ENCODE measurements at regions not wholly inside any gene's neighbourhood (a gene's known extent, or its start where the extent isn't known, plus 50 kb on each side); places are given as distances from the start of the nearest gene placed in this dataset.

GRCh38 chr5:111834926-111835599 is 78.1 kb upstream of the NREP start:
- no peak overlapping the region for H3K27ac Mint-ChIP-seq (ENCODE audit: unreplicated experiment)
- no peaks in the 10 kb centered on the region for H3K9me3 Mint-ChIP-seq (ENCODE audit: unreplicated experiment)
- H3K9ac ChIP-seq (ENCODE audit: low read length), result no peak overlapping the region
- H3K4me2 ChIP-seq (ENCODE audit: low read length), result no peak overlapping the region
- H3K9me3 ChIP-seq (ENCODE audit: insufficient read depth, low read depth, low read length), result no peaks in the 10 kb centered on the region
- H3K79me2 ChIP-seq (ENCODE audit: insufficient read depth, low read length), result no peaks in the 10 kb centered on the region
- no peaks in the 10 kb centered on the region for H4K20me1 ChIP-seq (ENCODE audit: insufficient read depth, low read length)
- no peak overlapping the region for H2AFZ ChIP-seq (ENCODE audit: low read depth, low read length)
- no peaks in the 10 kb centered on the region for H3K27me3 Mint-ChIP-seq (ENCODE audit: low read depth, unreplicated experiment)
- TF ChIP-seq EZH2 (IDR thresholded peaks at IDR 0.05; ENCODE audit: insufficient read depth, low read length), result no peak
- TF ChIP-seq, protein P1, sequence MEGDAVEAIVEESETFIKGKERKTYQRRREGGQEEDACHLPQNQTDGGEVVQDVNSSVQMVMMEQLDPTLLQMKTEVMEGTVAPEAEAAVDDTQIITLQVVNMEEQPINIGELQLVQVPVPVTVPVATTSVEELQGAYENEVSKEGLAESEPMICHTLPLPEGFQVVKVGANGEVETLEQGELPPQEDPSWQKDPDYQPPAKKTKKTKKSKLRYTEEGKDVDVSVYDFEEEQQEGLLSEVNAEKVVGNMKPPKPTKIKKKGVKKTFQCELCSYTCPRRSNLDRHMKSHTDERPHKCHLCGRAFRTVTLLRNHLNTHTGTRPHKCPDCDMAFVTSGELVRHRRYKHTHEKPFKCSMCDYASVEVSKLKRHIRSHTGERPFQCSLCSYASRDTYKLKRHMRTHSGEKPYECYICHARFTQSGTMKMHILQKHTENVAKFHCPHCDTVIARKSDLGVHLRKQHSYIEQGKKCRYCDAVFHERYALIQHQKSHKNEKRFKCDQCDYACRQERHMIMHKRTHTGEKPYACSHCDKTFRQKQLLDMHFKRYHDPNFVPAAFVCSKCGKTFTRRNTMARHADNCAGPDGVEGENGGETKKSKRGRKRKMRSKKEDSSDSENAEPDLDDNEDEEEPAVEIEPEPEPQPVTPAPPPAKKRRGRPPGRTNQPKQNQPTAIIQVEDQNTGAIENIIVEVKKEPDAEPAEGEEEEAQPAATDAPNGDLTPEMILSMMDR (IDR thresholded peaks at IDR 0.05; ENCODE audit: insufficient read depth, low read depth, low read length), result no peak
- no peaks in the 10 kb centered on the region for H3K36me3 ChIP-seq (ENCODE audit: insufficient read depth, low read length)
- no peak overlapping the region for H3K27ac ChIP-seq (ENCODE audit: low read depth, low read length)
- DNase-seq (ENCODE audit: low read depth) (peak; percentile 71), FAIRE-seq (no peak)
- H3K27me3 ChIP-seq (ENCODE audit: insufficient read depth, low read length), result no peaks in the 10 kb centered on the region
- peaks cover 12% of the 10 kb centered on the region for H3K4me1 Mint-ChIP-seq (ENCODE audit: low read depth, unreplicated experiment)
- no peaks in the 10 kb centered on the region for H3K36me3 Mint-ChIP-seq (ENCODE audit: low read depth, unreplicated experiment)
- peaks cover 7% of the 10 kb centered on the region for H3K4me1 ChIP-seq (ENCODE audit: insufficient read depth, low read length)
- no peak overlapping the region for H3K4me3 ChIP-seq (ENCODE audit: insufficient read depth, low read depth, low read length)
- no peak overlapping the region for H3K4me3 Mint-ChIP-seq (ENCODE audit: unreplicated experiment)

GRCh38 chr5:111830333-111830732 is 73.3 kb upstream of the NREP start:
- H3K36me3 ChIP-seq (ENCODE audit: insufficient read depth, low read length), result no peaks in the 10 kb centered on the region
- TF ChIP-seq, protein P1 (IDR thresholded peaks at IDR 0.05; ENCODE audit: insufficient read depth, low read depth, low read length), result no peak
- TF ChIP-seq EZH2 (IDR thresholded peaks at IDR 0.05; ENCODE audit: insufficient read depth, low read length), result no peak
- no peaks in the 10 kb centered on the region for H3K9me3 ChIP-seq (ENCODE audit: insufficient read depth, low read depth, low read length)
- peak overlapping the region; percentile 95 for H3K27ac ChIP-seq (ENCODE audit: low read depth, low read length)
- H3K9ac ChIP-seq (ENCODE audit: low read length), result peak overlapping the region; percentile 81
- DNase-seq (ENCODE audit: low read depth) (peak; percentile 84), FAIRE-seq (peak; percentile 95)
- no peaks in the 10 kb centered on the region for H4K20me1 ChIP-seq (ENCODE audit: insufficient read depth, low read length)
- H3K79me2 ChIP-seq (ENCODE audit: insufficient read depth, low read length), result no peaks in the 10 kb centered on the region
- H3K4me3 ChIP-seq (ENCODE audit: insufficient read depth, low read depth, low read length), result no peak overlapping the region
- Mint-ChIP-seq H3K9me3 (ENCODE audit: unreplicated experiment) (no peaks in the 10 kb centered on the region), H3K27me3 (ENCODE audit: low read depth, unreplicated experiment) (no peaks in the 10 kb centered on the region), H3K27ac (ENCODE audit: unreplicated experiment) (peak overlapping the region; percentile 92), H3K4me3 (ENCODE audit: unreplicated experiment) (no peak overlapping the region), H3K36me3 (ENCODE audit: low read depth, unreplicated experiment) (no peaks in the 10 kb centered on the region), H3K4me1 (ENCODE audit: low read depth, unreplicated experiment) (peaks cover 19% of the 10 kb centered on the region)
- peaks cover 16% of the 10 kb centered on the region for H3K4me1 ChIP-seq (ENCODE audit: insufficient read depth, low read length)
- H2AFZ ChIP-seq (ENCODE audit: low read depth, low read length), result no peak overlapping the region
- no peaks in the 10 kb centered on the region for H3K27me3 ChIP-seq (ENCODE audit: insufficient read depth, low read length)
- peak overlapping the region; percentile 64 for H3K4me2 ChIP-seq (ENCODE audit: low read length)

DNA sequence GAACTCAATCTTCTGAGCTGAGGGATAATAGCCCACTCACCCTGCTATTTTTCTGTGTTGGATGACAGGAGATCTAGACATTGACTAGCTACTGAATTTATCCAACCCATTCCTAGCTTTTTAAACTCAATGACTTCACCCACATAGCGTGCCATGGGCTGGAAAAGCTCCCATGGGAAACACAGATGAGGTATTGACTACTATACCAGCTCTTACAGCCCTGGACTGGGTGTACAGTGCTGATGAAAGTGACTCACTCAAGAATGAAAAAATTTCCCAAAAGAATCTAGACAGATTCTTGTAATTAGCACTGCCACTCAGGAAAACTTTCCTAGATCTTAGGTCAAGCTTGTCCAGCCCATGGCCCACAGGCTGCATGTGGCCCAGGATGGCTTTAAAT is 72.7 kb upstream of the NREP start:
- Histone ChIP-seq H3K79me2 (ENCODE audit: insufficient read depth, low read length) (no peaks in the 10 kb centered on the region), H3K36me3 (ENCODE audit: insufficient read depth, low read length) (no peaks in the 10 kb centered on the region), H3K9me3 (ENCODE audit: insufficient read depth, low read depth, low read length) (no peaks in the 10 kb centered on the region), H4K20me1 (ENCODE audit: insufficient read depth, low read length) (no peaks in the 10 kb centered on the region), H3K4me3 (ENCODE audit: insufficient read depth, low read depth, low read length) (no peak overlapping the region), H2AFZ (ENCODE audit: low read depth, low read length) (no peak overlapping the region), H3K27me3 (ENCODE audit: insufficient read depth, low read length) (no peaks in the 10 kb centered on the region), H3K4me1 (ENCODE audit: insufficient read depth, low read length) (peaks cover 16% of the 10 kb centered on the region), H3K27ac (ENCODE audit: low read depth, low read length) (peak overlapping the region; percentile 95), H3K4me2 (ENCODE audit: low read length) (peak overlapping the region; percentile 64), H3K9ac (ENCODE audit: low read length) (peak overlapping the region; percentile 81)
- H3K4me1 Mint-ChIP-seq (ENCODE audit: low read depth, unreplicated experiment), result peaks cover 19% of the 10 kb centered on the region
- H3K36me3 Mint-ChIP-seq (ENCODE audit: low read depth, unreplicated experiment), result no peaks in the 10 kb centered on the region
- TF ChIP-seq EZH2 (IDR thresholded peaks at IDR 0.05; ENCODE audit: insufficient read depth, low read length), result no peak
- TF ChIP-seq, protein P1 (IDR thresholded peaks at IDR 0.05; ENCODE audit: insufficient read depth, low read depth, low read length), result no peak
- no peaks in the 10 kb centered on the region for H3K27me3 Mint-ChIP-seq (ENCODE audit: low read depth, unreplicated experiment)
- H3K9me3 Mint-ChIP-seq (ENCODE audit: unreplicated experiment), result no peaks in the 10 kb centered on the region
- peak overlapping the region; percentile 92 for H3K27ac Mint-ChIP-seq (ENCODE audit: unreplicated experiment)
- peak; percentile 96 for DNase-seq (ENCODE audit: low read depth)
- FAIRE-seq, result peak; percentile 81
- H3K4me3 Mint-ChIP-seq (ENCODE audit: unreplicated experiment), result no peak overlapping the region

All from astrocyte (in vitro differentiated cells and primary cell).